Activated CD8-positive, alpha-beta memory T cell treated with anti-CD3 and anti-CD28 coated beads, Interleukin-2, amount 10 ng/mL, durations not matched to agents 7 days and 5 days (primary cell): ENCODE measurements at regions not wholly inside any gene's neighbourhood (a gene's known extent, or its start where the extent isn't known, plus 50 kb on each side); places are given as distances from the start of the nearest gene placed in this dataset.
A peak's percentile ranks its signal among the peaks of the same experiment; 100 is the strongest.
"Not testable (repeated sequence)": the region's sequence is repeated elsewhere in the genome, so short reads cannot be mapped to it uniquely, and the experiment has no call there.

Experiments used
- ATAC-seq: fragments of 150-1000 bp; cut with Tn5 transposase; one replicate; pipeline ENCODE4 v1.10.0; 2021; ENCODE audit warnings: moderate library complexity
- CTCF ChIA-PET: fragments of 350-600 bp; sonication (Branson Sonifier 250); formaldehyde crosslinking; loops from one replicate; lab custom pipeline; 2021; ENCODE audit warnings: antibody characterized with exemption; lab: Charles Lee
- DNase-seq: peaks from one replicate; pipeline ENCODE4 v3.0.0-alpha.2; 2020
- H3K27ac Mint-ChIP-seq: one replicate; pipeline ENCODE4 v1.8.0; 2021; ENCODE audit warnings: mild to moderate bottlenecking, mixed read lengths
- H3K27me3 Mint-ChIP-seq: one replicate; pipeline ENCODE4 v1.8.0; 2021; ENCODE audit warnings: mixed read lengths
- H3K36me3 Mint-ChIP-seq: one replicate; pipeline ENCODE4 v1.8.0; 2021; ENCODE audit warnings: mild to moderate bottlenecking, mixed read lengths
- H3K4me1 Mint-ChIP-seq: one replicate; pipeline ENCODE4 v1.8.0; 2021; ENCODE audit warnings: mixed read lengths
- H3K4me3 Mint-ChIP-seq: one replicate; pipeline ENCODE4 v1.8.0; 2021; ENCODE audit warnings: mild to moderate bottlenecking, moderate library complexity, mixed read lengths
- H3K9me3 Mint-ChIP-seq: one replicate; pipeline ENCODE4 v1.8.0; 2022; ENCODE audit warnings: low read depth, mixed read lengths

- peaks cover 2% of the 10 kb centered on the region for H3K9me3 Mint-ChIP-seq
- ATAC-seq (no peak), DNase-seq (peak; percentile 21)
- H3K36me3 Mint-ChIP-seq = no peaks in the 10 kb centered on the region
- no peak overlapping the region for H3K4me3 Mint-ChIP-seq
- CTCF ChIA-PET = no interaction called here
- no peaks in the 10 kb centered on the region for H3K4me1 Mint-ChIP-seq
- H3K27me3 Mint-ChIP-seq = no peaks in the 10 kb centered on the region
- no peak overlapping the region for H3K27ac Mint-ChIP-seq
Observed at GRCh38 chr22:47351836-47352579, 589.6 kb downstream of the TBC1D22A start.

GRCh38 chr22:47346287-47346686, 583.8 kb downstream of the TBC1D22A start:
- H3K27me3 Mint-ChIP-seq, H3K27ac Mint-ChIP-seq, DNase-seq, CTCF ChIA-PET, H3K4me3 Mint-ChIP-seq, H3K36me3 Mint-ChIP-seq, H3K4me1 Mint-ChIP-seq, ATAC-seq, H3K9me3 Mint-ChIP-seq: not testable (repeated sequence)

- no peak for ATAC-seq
- DNase-seq = peak; percentile 11
- Mint-ChIP-seq H3K4me3 (no peak overlapping the region), H3K27ac (no peak overlapping the region), H3K36me3 (no peaks in the 10 kb centered on the region), H3K27me3 (no peaks in the 10 kb centered on the region), H3K4me1 (no peaks in the 10 kb centered on the region), H3K9me3 (no peaks in the 10 kb centered on the region)
- CTCF ChIA-PET = no interaction called here
Observed at GRCh38 chr22:47345025-47345424, 582.6 kb downstream of the TBC1D22A start.

GRCh38 chr22:47344414-47344813, 582.0 kb downstream of the TBC1D22A start:
- DNase-seq (peak; percentile 25), ATAC-seq (no peak)
- CTCF ChIA-PET = no interaction called here
- no peaks in the 10 kb centered on the region for H3K27me3 Mint-ChIP-seq
- no peaks in the 10 kb centered on the region for H3K9me3 Mint-ChIP-seq
- H3K36me3 Mint-ChIP-seq = no peaks in the 10 kb centered on the region
- no peaks in the 10 kb centered on the region for H3K4me1 Mint-ChIP-seq
- no peak overlapping the region for H3K4me3 Mint-ChIP-seq
- no peak overlapping the region for H3K27ac Mint-ChIP-seq

- H3K27ac Mint-ChIP-seq = no peak overlapping the region
- no peaks in the 10 kb centered on the region for H3K9me3 Mint-ChIP-seq
- CTCF ChIA-PET = no interaction called here
- DNase-seq (peak; percentile 7), ATAC-seq (no peak)
- no peaks in the 10 kb centered on the region for H3K27me3 Mint-ChIP-seq
- H3K36me3 Mint-ChIP-seq = no peaks in the 10 kb centered on the region
- H3K4me1 Mint-ChIP-seq = no peaks in the 10 kb centered on the region
- no peak overlapping the region for H3K4me3 Mint-ChIP-seq
Observed at GRCh38 chr22:47343611-47344010, 581.2 kb downstream of the TBC1D22A start.

GRCh38 chr22:47342446-47342845, 580.0 kb downstream of the TBC1D22A start:
- no peak overlapping the region for H3K27ac Mint-ChIP-seq
- CTCF ChIA-PET = no interaction called here

GRCh38 chr22:47341464-47341863, 579.0 kb downstream of the TBC1D22A start:
- DNase-seq = no peak
- Mint-ChIP-seq H3K4me1 (no peaks in the 10 kb centered on the region), H3K27ac (no peak overlapping the region), H3K36me3 (no peaks in the 10 kb centered on the region), H3K27me3 (no peaks in the 10 kb centered on the region), H3K9me3 (no peaks in the 10 kb centered on the region), H3K4me3 (no peak overlapping the region)
- CTCF ChIA-PET = interaction anchor here (0.6 kb wide), 1 partner anchor 1325 kb away, joined by 3 read pairs; no protein-coding TSS in a partner anchor
- no peak for ATAC-seq

More at GRCh38 chr22:47342446-47342845, 580.0 kb downstream of the TBC1D22A start:
- Mint-ChIP-seq H3K27me3 (no peaks in the 10 kb centered on the region), H3K9me3 (no peaks in the 10 kb centered on the region), H3K36me3 (no peaks in the 10 kb centered on the region), H3K4me3 (no peak overlapping the region), H3K4me1 (no peaks in the 10 kb centered on the region)
- DNase-seq (no peak), ATAC-seq (no peak)

GRCh38 chr22:47340851-47341436, 578.5 kb downstream of the TBC1D22A start:
- Mint-ChIP-seq H3K27me3 (no peaks in the 10 kb centered on the region), H3K27ac (no peak overlapping the region), H3K9me3 (peaks cover 3% of the 10 kb centered on the region), H3K4me3 (no peak overlapping the region), H3K36me3 (no peaks in the 10 kb centered on the region), H3K4me1 (no peaks in the 10 kb centered on the region)
- CTCF ChIA-PET = interaction anchor here (0.6 kb wide), 1 partner anchor 1325 kb away, joined by 3 read pairs; no protein-coding TSS in a partner anchor
- DNase-seq (no peak), ATAC-seq (no peak)

- H3K4me1 Mint-ChIP-seq = no peaks in the 10 kb centered on the region
- no peak overlapping the region for H3K4me3 Mint-ChIP-seq
- no peaks in the 10 kb centered on the region for H3K27me3 Mint-ChIP-seq
- CTCF ChIA-PET = no interaction called here
- H3K9me3 Mint-ChIP-seq = peaks cover 8% of the 10 kb centered on the region
- H3K36me3 Mint-ChIP-seq = no peaks in the 10 kb centered on the region
- peak overlapping the region; percentile 3 for H3K27ac Mint-ChIP-seq
- ATAC-seq (no peak), DNase-seq (no peak)
Observed at GRCh38 chr22:47337161-47337621, 574.7 kb downstream of the TBC1D22A start.

GRCh38 chr22:47335958-47336357, 573.5 kb downstream of the TBC1D22A start:
- ATAC-seq = no peak
- CTCF ChIA-PET = no interaction called here
- Mint-ChIP-seq H3K9me3 (peaks cover 8% of the 10 kb centered on the region), H3K27ac (no peak overlapping the region), H3K36me3 (no peaks in the 10 kb centered on the region), H3K4me3 (no peak overlapping the region), H3K27me3 (no peaks in the 10 kb centered on the region), H3K4me1 (no peaks in the 10 kb centered on the region)
- no peak for DNase-seq

- CTCF ChIA-PET = no interaction called here
Observed at GRCh38 chr22:47335460-47335859, 573.0 kb downstream of the TBC1D22A start.

GRCh38 chr22:47334601-47335000, 572.2 kb downstream of the TBC1D22A start:
- Mint-ChIP-seq H3K36me3 (no peaks in the 10 kb centered on the region), H3K27me3 (no peaks in the 10 kb centered on the region), H3K4me1 (no peaks in the 10 kb centered on the region), H3K27ac (no peak overlapping the region), H3K4me3 (no peak overlapping the region), H3K9me3 (peaks cover 8% of the 10 kb centered on the region)
- ATAC-seq (no peak), DNase-seq (no peak)
- CTCF ChIA-PET = no interaction called here

More at GRCh38 chr22:47335460-47335859, 573.0 kb downstream of the TBC1D22A start:
- DNase-seq (no peak), ATAC-seq (no peak)
- Mint-ChIP-seq H3K4me3 (no peak overlapping the region), H3K9me3 (peaks cover 8% of the 10 kb centered on the region), H3K36me3 (no peaks in the 10 kb centered on the region), H3K27ac (no peak overlapping the region), H3K4me1 (no peaks in the 10 kb centered on the region), H3K27me3 (no peaks in the 10 kb centered on the region)

- Mint-ChIP-seq H3K27ac (no peak overlapping the region), H3K9me3 (peaks cover 8% of the 10 kb centered on the region), H3K4me1 (no peaks in the 10 kb centered on the region), H3K4me3 (no peak overlapping the region), H3K36me3 (no peaks in the 10 kb centered on the region), H3K27me3 (no peaks in the 10 kb centered on the region)
- ATAC-seq = no peak
- no peak for DNase-seq
- CTCF ChIA-PET = no interaction called here
Observed at GRCh38 chr22:47333625-47334024, 571.2 kb downstream of the TBC1D22A start.
